HG03521 (cell line): ENCODE measurements at regions not wholly inside any gene's neighbourhood (a gene's known extent, or its start where the extent isn't known, plus 50 kb on each side); places are given as distances from the start of the nearest gene placed in this dataset.

Source experiments
- ATAC-seq: cut with Tn5 transposase; IDR thresholded peaks from one replicate; pipeline ENCODE4 v1.9.1; 2021; ENCODE audit warnings: mild to moderate bottlenecking, moderate library complexity; ENCODE audit not compliant: unreplicated experiment

DNA sequence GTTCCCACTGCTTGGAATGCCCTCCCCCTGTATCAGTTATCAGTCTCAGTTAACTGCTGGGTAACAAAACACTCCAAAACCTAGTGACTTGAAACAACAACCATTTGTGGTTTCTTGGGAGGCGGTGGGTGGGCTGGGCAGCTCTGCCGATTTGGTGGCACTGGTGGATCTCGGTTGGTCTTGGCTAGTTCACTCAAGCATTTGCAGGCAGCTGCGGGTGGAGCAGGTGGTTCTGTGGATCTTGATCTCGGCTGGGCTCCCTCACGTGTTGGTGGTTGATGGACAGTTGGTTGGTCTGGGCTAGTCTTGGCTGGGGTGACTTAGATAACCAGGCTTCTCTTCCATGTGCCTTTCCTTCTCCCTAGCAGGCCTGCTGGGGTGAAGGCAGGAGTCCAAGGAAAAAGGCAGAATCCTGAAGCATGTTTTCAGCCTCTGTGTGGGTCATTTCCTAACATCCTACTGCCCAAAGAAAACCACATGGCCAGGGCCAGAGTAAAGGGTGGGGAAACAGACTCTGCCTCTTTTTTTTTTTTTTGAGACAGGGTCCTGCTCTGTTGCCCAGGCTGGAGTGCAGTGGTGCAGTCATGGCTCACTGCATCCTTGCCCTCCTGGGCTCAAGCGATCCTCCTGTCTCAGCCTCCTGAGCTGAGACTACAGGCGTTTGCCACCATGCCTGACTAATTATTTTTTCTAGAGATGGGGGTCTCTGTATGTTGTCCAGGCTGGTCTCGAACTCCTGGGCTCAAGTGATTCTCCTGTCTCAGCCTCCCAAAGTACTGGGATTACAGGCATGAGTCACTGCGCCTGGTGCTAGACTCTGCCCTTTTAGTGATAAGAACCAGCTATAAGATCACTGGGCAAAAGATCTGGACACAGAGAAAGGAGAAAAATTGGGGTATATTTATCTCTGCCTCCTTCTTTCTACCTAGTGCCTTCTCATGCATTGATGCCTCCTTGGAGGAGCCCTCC is 183.7 kb downstream of the RGS3 start:
- ATAC-seq: no peak

GRCh38 chr9:113648048-113648447 is 184.5 kb downstream of the RGS3 start:
- no peak for ATAC-seq

- no peak for ATAC-seq
Measured at GRCh38 chr9:113648586-113648985, 185.1 kb downstream of the RGS3 start.

DNA sequence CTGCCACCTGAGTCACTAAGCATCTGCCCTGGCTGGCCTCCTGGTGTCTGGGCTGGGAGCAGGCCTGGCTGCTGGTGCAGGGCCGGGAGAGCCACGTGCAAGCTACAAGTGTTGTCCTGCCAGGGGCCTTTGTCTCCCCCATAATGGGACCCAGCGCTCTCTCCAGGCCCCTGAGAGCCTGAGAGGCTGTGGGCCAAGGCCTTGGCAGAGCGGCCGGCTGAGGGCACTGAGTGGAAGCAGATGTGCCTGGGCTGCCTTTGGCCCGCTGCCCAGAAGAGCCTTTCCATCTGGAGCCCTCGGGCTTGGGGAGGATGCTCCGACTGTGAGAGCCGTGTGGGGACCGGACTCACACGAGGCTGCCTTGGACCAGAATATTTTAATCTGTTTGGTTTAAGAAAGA is 185.5 kb downstream of the RGS3 start:
- ATAC-seq: no peak

- no peak for ATAC-seq
Measured at GRCh38 chr9:113649855-113650206, 186.3 kb downstream of the RGS3 start.

GRCh38 chr9:113650207-113651131 is 186.9 kb downstream of the RGS3 start:
- no peak for ATAC-seq

GRCh38 chr9:113651896-113652295 is 188.4 kb downstream of the RGS3 start:
- no peak for ATAC-seq

DNA sequence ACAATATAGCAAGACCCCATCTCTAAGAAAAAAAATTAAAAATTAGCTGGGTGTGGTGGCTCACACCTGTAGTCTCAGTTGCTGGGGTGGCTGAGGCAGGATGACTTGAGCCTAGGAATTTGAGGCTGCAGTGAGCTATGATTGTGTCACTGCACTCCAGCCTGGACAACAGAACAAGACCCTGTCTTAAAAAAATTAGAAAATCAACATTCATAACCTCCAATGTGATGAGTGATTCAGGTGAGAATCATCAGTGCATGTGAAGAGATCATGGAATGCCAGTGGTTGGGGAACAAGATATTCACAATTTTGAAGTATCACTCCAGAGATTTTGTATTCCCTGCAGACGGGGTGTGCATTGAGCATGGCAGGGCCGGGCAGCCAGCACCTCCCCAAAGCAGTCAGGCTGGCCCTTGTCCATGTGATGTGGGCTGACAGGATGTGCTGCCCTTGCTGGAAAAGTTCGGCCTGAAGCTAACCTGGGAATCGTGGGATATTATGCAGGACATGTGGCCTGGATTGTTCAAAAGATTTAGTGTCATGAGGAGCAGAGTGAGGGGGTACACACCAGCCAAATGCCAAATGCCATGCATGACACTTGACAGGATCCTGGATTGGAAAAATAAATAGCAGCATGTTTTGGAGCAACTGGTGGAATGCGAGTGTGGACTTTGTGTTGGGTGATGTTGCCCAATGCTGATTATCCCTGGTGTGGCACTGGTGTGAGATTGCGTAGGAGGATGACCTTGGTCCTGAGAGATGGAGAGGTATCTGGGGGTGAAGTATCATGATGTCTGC is 189.0 kb downstream of the RGS3 start:
- no peak for ATAC-seq

GRCh38 chr9:113653746-113654604 is 190.4 kb downstream of the RGS3 start:
- no peak for ATAC-seq

- no peak for ATAC-seq
Measured at GRCh38 chr9:113654605-113655428, 191.3 kb downstream of the RGS3 start.

DNA sequence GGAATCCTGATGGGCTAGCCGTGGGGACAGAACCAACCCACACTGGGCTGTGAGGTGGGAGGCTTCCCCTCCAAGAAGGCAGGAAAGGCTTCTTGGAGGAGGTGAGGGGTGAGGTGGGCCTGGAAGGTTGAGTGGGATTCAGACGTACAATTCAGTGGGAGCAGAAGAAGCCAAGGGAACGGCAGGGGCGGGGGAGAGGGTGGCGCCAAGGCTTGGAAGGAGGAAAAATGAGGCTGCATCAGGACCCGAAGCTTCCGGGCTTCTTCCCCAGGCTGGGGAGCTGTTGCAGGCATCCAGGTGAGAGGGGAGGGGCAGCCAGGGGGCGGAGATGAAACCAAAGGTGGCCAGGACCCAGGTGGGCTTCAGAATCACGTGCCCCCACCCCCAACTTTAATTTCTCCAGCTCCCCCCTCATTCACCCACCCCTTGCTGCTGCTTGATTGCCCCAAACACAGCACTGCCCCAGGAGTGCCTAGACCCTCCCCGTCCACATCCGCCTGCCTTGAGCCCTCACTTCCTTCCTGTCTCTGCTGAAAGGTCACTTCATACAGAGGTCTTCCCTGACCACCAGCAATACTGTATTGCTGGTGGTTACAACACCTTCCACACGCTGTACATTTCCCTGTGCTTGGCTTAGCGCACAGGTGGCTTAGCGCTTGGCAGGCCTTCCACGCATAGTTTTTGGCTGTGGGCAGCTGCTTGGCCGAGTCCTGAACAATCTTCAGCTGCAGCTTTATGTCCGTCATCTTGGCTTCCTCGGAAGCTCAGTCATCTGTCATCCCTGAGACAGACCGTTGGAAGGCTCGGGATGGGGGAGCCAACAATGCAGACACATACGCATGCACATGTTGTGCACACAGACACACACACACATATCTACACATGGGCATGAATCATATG is 193.5 kb downstream of the RGS3 start:
- no peak for ATAC-seq

DNA sequence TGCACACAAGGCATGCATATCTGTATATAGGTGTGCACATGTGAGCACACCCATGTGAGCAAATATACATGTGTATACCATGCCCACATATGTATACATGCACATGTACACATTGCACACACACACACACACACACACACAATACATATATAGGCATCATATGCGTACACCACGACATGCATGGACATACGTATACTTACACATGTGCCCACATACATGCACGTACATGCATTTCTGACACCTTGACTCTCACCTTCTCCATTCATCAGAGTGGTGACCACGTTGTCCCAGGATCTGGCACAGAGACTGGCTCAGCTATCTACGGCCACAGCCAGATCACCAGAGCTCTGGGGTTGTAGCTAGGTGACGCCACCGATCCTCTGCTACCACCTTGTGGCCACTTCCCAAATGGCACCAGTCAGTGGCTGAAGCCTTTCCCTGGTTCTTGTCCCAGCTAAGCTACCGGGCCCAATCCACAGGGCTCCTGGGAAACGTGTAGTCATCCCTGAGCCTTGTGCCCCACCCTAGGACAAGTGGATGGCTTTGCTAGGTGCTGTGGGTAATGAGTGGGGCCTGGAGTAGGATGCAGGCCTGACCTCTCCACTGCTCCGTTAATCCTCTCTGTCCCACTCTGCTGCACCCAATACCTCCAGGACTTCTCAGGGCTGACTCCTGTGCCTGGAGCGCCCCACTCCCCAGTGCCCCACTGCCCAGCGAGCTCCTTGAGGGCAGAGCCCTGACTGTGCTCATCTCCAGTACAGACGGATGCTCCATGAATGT is 194.4 kb downstream of the RGS3 start:
- ATAC-seq: peak; percentile 64

- ATAC-seq: no peak
Measured at GRCh38 chr9:113658545-113658895, 195.0 kb downstream of the RGS3 start.

DNA sequence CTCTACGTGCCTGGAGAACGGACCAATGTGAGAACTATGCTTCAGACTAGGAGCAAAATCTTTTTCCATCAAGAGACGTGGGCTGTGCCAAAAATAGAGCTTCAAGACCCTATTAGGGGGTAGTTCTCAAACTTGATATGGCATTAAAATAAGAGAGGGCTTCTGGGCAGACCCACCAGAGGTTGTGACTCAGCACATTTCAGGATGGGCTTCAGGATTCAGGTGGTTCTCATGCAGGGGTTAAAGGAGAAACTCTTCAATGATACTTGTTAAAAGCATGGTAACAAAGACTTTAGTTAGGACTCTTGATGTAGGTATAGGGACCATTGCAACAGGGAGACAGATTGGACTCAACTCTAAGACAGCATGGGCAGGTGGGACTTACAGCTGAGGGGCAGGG is 195.5 kb downstream of the RGS3 start:
- no peak for ATAC-seq

DNA sequence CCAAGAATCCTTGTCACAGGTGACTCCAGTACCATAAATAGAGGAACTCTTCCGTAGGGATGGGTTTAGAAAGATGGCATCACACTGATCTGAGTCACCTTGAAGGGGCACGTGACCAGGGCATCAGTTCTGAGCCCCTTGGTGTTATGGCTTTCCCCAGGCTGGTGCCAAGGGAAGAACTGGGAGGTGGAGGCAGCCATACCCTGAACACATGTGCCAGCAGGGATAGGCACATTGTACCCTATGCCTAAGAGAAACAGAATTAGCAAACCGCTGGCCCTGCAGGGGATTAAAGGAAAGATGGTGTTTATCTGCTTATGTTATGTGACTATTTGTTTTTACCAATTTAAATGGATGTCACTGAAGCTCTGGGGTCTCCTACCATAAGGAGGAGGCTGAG is 196.2 kb downstream of the RGS3 start:
- ATAC-seq: no peak

- ATAC-seq: no peak
Measured at GRCh38 chr9:113660196-113660595, 196.7 kb downstream of the RGS3 start.

DNA sequence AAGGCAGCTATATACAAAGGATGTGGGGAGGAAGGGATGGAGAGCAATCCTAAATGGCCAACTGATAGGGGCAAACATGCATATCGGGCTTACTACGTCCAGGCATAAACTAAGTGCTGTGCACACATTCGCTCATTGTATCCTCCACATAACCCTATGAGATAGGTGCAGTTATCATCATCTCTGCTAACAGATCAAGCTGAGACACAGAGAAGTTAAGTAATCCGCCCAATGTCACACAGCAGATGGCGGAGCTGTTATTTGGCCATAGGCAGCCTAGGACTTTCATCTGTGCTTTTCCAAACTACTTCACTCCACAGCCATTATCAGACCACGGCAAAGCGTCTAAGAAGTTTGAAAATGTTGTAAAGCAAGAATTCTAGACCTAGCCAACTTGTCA is 197.5 kb downstream of the RGS3 start:
- no peak for ATAC-seq
